ENCODE measurements at regions not wholly inside any gene's neighbourhood (a gene's known extent, or its start where the extent isn't known, plus 50 kb on each side); places are given as distances from the start of the nearest gene placed in this dataset.
A peak's percentile ranks its signal among the peaks of the same experiment; 100 is the strongest.

GRCh38 chr5:54615381-54615780 is 97.8 kb downstream of the SNX18 start:
- TF ChIP-seq CTCF (IDR thresholded peaks at IDR 0.05; ENCODE audit: low read depth, low read length), result no peak
- no peak for TF ChIP-seq EZH2phosphoT487 (IDR thresholded peaks at IDR 0.05; ENCODE audit: low read depth)
- Histone ChIP-seq H3K36me3 (replicated peaks; ENCODE audit: low read depth, low read length) (no peaks in the 10 kb centered on the region), H2AFZ (ENCODE audit: low read depth, low read length) (no peak overlapping the region), H3K9ac (ENCODE audit: low read length) (no peak overlapping the region), H3K79me2 (ENCODE audit: low read length) (no peaks in the 10 kb centered on the region), H3K27me3 (ENCODE audit: low read depth, low read length) (no peaks in the 10 kb centered on the region), H3K4me1 (ENCODE audit: low read length) (peaks cover 12% of the 10 kb centered on the region), H3K27ac (ENCODE audit: low read length) (no peak overlapping the region), H3K4me3 (ENCODE audit: low read length) (no peak overlapping the region), H3K4me2 (ENCODE audit: low read length) (no peak overlapping the region), H3K9me3 (ENCODE audit: insufficient read depth, low read length) (no peaks in the 10 kb centered on the region), H4K20me1 (ENCODE audit: insufficient read depth, low read length) (no peaks in the 10 kb centered on the region)

- no peak for TF ChIP-seq EZH2phosphoT487 (IDR thresholded peaks at IDR 0.05; ENCODE audit: low read depth)
- no peak for TF ChIP-seq CTCF (IDR thresholded peaks at IDR 0.05; ENCODE audit: low read depth, low read length)
Observed at GRCh38 chr5:54612711-54613110, 95.2 kb downstream of the SNX18 start.

GRCh38 chr5:54611290-54611951 is 93.9 kb downstream of the SNX18 start:
- TF ChIP-seq CTCF (IDR thresholded peaks at IDR 0.05; ENCODE audit: low read depth, low read length), result no peak
- no peak for TF ChIP-seq EZH2phosphoT487 (IDR thresholded peaks at IDR 0.05; ENCODE audit: low read depth)
- no peak overlapping the region for H3K4me3 ChIP-seq (ENCODE audit: low read length)
- no peak overlapping the region for H3K27ac ChIP-seq (ENCODE audit: low read length)
- no peaks in the 10 kb centered on the region for H4K20me1 ChIP-seq (ENCODE audit: insufficient read depth, low read length)
- no peaks in the 10 kb centered on the region for H3K36me3 ChIP-seq (replicated peaks; ENCODE audit: low read depth, low read length)
- peak overlapping the region; percentile 39; the same call in 1 of the 2 replicates for H3K4me2 ChIP-seq (ENCODE audit: low read length)
- no peaks in the 10 kb centered on the region for H3K9me3 ChIP-seq (ENCODE audit: insufficient read depth, low read length)
- H2AFZ ChIP-seq (ENCODE audit: low read depth, low read length), result no peak overlapping the region
- H3K79me2 ChIP-seq (ENCODE audit: low read length), result no peaks in the 10 kb centered on the region
- H3K27me3 ChIP-seq (ENCODE audit: low read depth, low read length), result no peaks in the 10 kb centered on the region; the same call in 1 of the 2 replicates
- peaks cover 20% of the 10 kb centered on the region for H3K4me1 ChIP-seq (ENCODE audit: low read length)
- no peak overlapping the region for H3K9ac ChIP-seq (ENCODE audit: low read length)

More at GRCh38 chr5:54612711-54613110, 95.2 kb downstream of the SNX18 start:
- H3K79me2 ChIP-seq (ENCODE audit: low read length), result no peaks in the 10 kb centered on the region
- no peak overlapping the region for H3K27ac ChIP-seq (ENCODE audit: low read length)
- no peak overlapping the region for H3K4me2 ChIP-seq (ENCODE audit: low read length)
- H3K4me1 ChIP-seq (ENCODE audit: low read length), result peaks cover 20% of the 10 kb centered on the region
- no peak overlapping the region for H2AFZ ChIP-seq (ENCODE audit: low read depth, low read length)
- no peak overlapping the region for H3K4me3 ChIP-seq (ENCODE audit: low read length)
- H3K9me3 ChIP-seq (ENCODE audit: insufficient read depth, low read length), result no peaks in the 10 kb centered on the region
- H4K20me1 ChIP-seq (ENCODE audit: insufficient read depth, low read length), result no peaks in the 10 kb centered on the region
- H3K27me3 ChIP-seq (ENCODE audit: low read depth, low read length), result no peaks in the 10 kb centered on the region; the same call in 1 of the 2 replicates
- H3K9ac ChIP-seq (ENCODE audit: low read length), result no peak overlapping the region
- H3K36me3 ChIP-seq (replicated peaks; ENCODE audit: low read depth, low read length), result no peaks in the 10 kb centered on the region

GRCh38 chr5:54610197-54610944 is 92.8 kb downstream of the SNX18 start:
- TF ChIP-seq CTCF (IDR thresholded peaks at IDR 0.05; ENCODE audit: low read depth, low read length) (no peak), EZH2phosphoT487 (IDR thresholded peaks at IDR 0.05; ENCODE audit: low read depth) (no peak)
- Histone ChIP-seq H3K79me2 (ENCODE audit: low read length) (no peaks in the 10 kb centered on the region), H3K4me1 (ENCODE audit: low read length) (peaks cover 20% of the 10 kb centered on the region), H3K4me3 (ENCODE audit: low read length) (0 out of 2 replicates have a peak overlapping the region, but pooled peaks have one; percentile 3), H4K20me1 (ENCODE audit: insufficient read depth, low read length) (no peaks in the 10 kb centered on the region), H3K9ac (ENCODE audit: low read length) (no peak overlapping the region), H3K27ac (ENCODE audit: low read length) (peak overlapping the region; percentile 14; the same call in 1 of the 2 replicates), H3K36me3 (replicated peaks; ENCODE audit: low read depth, low read length) (no peaks in the 10 kb centered on the region), H3K4me2 (ENCODE audit: low read length) (peak overlapping the region; percentile 39), H3K9me3 (ENCODE audit: insufficient read depth, low read length) (no peaks in the 10 kb centered on the region), H2AFZ (ENCODE audit: low read depth, low read length) (no peak overlapping the region), H3K27me3 (ENCODE audit: low read depth, low read length) (no peaks in the 10 kb centered on the region; the same call in 1 of the 2 replicates)

Data from OCI-LY3 (cell line).